HCEC 1CT (cell line): ENCODE measurements at regions not wholly inside any gene's neighbourhood (a gene's known extent, or its start where the extent isn't known, plus 50 kb on each side); places are given as distances from the start of the nearest gene placed in this dataset.
A peak's percentile ranks its signal among the peaks of the same experiment; 100 is the strongest.
"Not testable (repeated sequence)": the region's sequence is repeated elsewhere in the genome, so short reads cannot be mapped to it uniquely, and the experiment has no call there.

Experiments
- DNase-seq: peaks from one replicate; pipeline ENCODE4 v3.0.0-alpha.2; 2017

DNA sequence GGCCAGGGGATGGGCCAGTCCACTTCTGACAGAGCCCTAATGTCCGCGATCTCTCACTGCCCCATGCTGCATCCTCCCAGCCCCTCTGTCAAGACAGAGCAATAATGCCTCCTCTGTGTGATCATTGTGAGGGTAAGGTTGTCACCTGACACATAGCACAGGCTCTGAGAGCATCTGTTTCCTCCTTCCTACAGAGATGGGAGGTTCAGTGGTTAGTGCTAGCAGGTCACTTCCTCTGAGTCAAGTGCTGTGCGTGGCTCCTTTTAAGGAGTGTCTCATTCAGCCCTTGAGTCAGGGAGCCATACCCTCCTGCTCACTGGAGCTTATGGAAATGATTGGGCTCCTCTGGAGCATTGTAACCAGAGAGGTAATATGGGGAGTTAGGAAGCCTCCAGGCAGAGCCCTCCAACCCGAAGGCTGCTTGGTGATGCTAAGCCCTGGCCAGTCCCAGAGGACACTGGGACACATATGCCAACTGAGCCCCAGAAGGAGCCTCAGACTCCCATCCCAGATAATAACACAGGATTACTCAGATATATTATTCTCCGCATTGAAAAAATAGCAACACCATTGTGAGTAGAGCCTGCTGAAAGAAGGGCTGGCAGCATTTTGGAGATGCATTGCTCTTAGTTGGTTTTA is 189.0 kb downstream of the GALNT1 start:
- peak; percentile 5 for DNase-seq

DNA sequence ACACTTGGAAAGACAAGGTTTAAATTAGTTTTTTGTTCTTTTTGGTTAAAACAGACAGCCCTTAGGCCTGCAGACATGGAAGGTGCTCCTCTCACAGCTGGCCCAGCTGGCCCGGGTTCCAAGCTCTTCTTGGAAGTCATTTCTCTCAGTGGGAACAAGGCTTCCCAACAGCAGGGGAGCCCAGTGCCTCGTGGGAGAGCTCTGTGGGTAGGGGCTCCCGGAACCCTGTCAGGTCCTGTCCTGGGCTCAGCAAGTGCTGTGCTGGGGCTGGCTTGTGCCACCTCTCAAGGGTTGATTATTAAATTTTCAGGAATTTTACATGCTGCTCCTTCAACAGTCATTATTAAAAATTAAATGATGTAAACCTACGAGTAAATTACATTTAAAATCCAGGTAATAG is 189.6 kb downstream of the GALNT1 start:
- no peak for DNase-seq

GRCh38 chr18:35775887-35776286 is 194.3 kb downstream of the GALNT1 start:
- no peak for DNase-seq

DNA sequence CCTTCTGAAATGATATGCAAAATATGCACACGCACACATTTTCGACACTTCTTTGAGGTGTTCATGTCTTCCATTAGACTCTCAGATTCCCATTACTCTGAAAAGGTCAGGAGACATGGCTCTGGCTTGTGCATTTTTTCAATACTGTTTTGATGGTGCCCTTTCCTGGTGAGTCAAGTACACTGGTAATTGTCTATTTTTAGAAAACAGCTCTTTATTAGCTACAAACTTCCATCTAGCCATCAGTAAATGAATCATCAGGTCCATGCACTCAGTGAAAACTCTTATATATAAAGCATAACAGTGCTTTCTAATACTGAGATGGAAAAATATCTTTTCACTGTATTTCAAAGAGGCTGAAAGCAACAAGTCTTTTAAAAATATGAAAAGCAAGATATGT is 194.9 kb downstream of the GALNT1 start:
- no peak for DNase-seq

DNA sequence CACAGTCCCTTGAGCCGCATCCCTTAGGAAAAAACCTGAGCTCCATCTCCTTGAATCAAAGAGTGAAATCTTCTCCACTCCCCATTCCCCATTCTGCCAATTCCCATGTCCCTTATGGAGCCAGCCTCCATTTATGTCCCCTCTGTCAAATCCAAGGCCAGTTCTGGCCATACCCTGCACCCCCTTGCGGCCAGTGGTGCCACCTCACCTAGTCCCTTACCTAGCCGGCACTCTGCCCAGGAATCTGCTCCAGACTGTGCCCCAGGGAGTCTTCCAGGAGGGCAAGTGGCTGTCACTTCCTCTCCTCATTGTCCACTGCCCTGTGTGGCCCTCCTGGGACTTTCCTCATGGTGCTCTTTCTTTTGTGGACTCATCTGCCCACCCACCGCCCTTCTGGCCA is 195.4 kb upstream of the RMP24 start:
- DNase-seq = no peak

DNA sequence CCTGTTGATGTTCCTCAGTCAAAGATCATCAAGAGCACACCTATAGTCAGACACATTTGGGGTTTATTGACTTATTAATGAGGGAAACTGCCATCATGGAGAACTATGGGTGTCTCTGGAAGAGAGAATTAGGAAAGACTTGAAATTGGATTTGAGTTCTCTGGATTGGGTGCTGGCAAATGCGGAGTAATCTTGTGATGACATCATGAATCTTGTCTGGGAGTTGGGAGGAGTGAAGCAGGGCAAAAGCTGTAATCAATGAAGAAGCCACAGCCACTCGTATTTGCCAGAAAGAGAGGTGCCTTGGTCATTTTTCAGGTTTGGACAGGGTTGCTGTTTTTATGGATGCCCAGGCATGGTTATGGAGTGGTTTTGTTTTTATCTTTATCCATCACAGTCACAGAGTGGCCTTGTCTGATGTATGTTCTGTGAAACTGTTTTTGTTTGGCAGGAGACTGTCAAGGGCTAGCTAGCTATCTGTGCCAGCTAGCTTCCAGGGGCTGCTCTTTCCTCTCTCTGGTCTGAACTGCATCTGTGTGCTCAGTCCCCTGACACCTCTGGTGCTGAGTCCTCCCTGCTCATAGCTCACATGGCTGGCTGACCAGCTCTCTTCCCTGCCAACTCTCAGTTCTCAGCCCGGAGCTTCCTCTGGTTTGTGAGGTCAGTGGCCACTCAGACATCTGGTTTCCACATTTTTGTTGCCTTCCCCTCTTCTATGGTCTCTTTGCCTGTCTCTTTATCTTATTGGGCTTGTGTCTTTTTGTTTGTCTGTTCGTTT is 193.4 kb upstream of the RMP24 start:
- DNase-seq = no peak

DNA sequence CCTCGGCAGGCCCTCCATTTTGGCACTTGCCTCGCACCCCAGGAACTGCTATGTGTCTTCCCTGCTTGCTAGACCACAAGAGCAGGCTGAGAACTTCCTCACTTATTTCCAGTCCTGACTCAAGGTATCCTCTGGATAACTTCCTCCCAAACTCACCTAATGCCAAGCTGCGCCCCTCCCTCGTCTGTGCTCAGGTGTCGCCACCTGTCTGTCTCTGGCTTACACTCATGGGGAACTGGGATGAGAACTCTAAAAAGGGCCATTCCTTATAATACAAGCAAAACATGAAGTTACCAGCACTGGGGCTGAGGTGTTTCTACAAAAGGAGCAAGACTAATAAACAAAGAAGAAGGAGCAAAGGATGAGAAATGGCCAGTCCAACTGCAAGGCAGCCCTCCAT is 191.5 kb upstream of the RMP24 start:
- no peak for DNase-seq

DNA sequence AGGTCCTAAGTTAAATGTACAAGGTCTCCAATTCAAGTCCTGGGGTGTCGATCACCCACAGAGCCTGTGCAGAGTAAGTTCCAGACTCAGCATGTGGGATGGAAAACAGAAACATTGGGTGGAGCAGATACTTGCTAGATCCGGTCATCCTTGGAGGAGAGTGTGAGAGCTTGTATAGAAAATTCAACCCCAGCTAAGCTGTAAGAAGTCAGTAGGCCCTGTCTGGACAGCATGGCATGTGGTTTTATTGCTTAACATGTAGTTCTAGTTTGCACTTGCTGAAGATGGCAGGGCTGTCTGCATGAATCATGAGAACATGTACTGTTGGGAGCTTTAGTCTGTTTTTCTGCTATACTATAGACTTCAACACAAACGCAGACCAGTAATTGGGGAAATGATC is 189.6 kb upstream of the RMP24 start:
- DNase-seq = no peak

DNA sequence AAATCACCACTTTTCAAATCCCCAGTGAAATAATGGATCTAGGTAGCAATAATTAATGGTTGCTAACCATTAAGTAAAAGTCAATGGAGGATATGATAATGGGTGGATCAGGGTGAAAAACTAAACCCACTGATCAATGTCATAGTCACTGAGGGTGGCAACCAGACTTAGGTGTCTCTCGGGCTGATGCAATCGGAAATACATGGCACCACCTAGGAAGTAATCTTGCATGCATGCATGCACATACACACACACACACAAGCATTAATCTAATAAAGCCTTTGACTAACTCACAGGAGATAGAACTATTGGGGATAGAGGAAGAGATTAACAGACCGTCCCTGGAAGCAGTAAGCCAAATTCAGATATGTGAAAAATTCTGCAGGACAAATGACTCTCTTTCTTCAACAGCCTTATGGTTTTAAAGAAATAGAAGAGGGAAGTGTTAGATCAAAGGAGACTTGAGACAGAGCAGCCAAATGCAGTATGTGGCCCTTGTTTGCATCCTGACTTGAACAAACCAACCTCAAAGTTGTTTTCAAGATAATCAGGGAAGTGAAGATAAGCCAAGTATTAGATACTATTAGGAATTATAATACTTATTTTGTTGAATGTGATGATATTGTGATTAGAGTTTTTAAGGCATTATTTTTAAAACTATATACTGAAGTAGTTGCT is 186.0 kb upstream of the RMP24 start:
- no peak for DNase-seq

DNA sequence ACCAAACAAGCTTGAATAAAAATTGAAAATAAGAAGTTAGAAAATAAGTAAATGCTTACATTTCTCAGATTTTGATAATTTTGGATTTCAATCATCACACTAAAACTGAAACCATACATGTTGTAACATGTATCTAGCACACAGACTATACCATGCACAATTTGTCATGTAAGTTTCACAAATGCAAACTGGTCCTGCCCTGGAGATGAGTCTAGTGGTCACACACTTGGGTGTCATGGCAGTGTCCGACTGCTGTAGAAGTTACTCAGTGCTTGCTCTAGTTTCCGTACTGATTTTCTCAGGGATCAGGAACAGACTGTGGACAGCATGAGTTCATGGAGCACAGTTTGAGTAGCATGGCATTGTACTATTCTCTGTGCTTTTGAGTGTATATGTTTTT is 182.9 kb upstream of the RMP24 start:
- no peak for DNase-seq

- no peak for DNase-seq
Observed at GRCh38 chr18:35797948-35798347, 174.5 kb upstream of the RMP24 start.

- DNase-seq = peak; percentile 13
Observed at GRCh38 chr18:35803551-35803950, 168.9 kb upstream of the RMP24 start.

GRCh38 chr18:35804377-35804776 is 168.1 kb upstream of the RMP24 start:
- DNase-seq = no peak

- no peak for DNase-seq
Observed at GRCh38 chr18:35807811-35808335, 164.6 kb upstream of the RMP24 start.

- DNase-seq = no peak
Observed at GRCh38 chr18:35808796-35809195, 163.7 kb upstream of the RMP24 start.

GRCh38 chr18:35810520-35810919 is 162.0 kb upstream of the RMP24 start:
- DNase-seq = no peak

DNA sequence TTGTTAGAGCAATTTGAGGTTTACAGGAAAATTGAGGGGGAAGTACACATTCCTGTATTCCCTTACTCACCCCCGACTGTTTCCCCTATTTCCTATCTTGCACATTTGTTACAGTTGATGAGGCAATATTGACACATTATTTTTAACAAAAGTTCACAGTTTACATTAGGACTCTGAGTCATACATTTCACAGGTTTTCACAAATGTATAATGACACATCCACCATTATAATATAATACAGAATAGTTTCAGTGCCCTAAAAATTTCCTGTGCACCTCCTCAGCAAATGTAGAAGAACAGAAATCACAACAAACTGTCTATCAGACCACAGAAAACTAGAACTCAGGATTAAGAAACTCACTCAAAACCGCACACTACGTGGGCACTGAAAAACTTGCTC is 160.6 kb upstream of the RMP24 start:
- DNase-seq = peak; percentile 11

DNA sequence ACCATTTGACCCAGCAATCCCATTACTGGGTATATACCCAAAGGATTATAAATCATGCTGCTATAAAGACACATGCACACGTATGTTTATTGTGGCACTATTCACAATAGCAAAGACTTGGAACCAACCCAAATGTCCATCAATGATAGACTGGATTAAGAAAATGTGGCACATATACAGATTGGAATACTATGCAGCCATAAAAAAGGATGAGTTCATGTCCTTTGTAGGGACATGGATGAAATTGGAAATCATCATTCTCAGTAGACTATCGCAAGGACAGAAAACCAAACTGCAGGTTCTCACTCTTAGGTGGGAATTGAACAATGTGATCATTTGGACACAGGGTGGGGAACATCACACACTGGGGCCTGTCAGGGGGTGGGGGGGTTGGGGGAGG is 157.5 kb upstream of the RMP24 start:
- not testable (repeated sequence) for DNase-seq

DNA sequence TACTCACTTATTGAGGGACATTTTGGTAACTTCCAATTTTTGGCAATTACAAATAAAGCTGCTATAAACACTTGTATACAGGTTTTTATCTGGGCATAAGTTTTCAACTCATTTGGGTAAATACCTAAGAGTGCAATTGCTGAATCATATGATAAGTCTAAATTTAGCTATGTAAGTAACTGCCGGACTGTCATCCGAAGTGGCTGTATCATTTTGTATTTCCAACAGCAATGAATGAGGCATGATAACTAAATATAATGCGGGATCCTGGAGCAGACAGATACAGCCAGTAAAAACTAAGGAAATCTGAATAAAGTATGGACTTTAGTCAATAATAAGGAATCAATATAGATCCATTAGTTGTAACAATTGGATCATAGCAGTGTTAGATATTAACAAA is 156.5 kb upstream of the RMP24 start:
- DNase-seq = no peak

- DNase-seq = no peak
Observed at GRCh38 chr18:35817604-35818352, 154.7 kb upstream of the RMP24 start.

GRCh38 chr18:35818353-35818667 is 154.2 kb upstream of the RMP24 start:
- no peak for DNase-seq

DNA sequence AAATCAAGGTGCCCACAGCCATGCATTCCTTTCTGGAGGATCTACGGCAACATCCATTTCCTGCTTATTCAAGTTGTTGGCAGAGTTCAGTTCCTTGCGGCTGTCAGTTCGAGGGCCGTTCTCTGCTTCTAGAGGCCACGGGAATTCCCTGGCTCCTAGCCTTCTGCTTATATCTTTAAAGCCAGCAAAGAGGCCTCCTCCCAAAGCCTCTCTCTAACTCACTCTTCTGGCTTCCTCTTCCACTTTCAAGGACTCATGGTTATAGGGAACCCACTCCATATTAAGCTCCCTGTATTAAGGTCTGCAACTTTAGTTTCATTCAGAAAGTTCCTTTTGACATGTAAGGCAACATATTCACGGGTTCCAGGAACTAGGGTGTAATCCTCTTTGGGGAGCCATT is 150.1 kb upstream of the RMP24 start:
- no peak for DNase-seq

GRCh38 chr18:35826477-35826876 is 146.0 kb upstream of the RMP24 start:
- no peak for DNase-seq
